ENCODE measurements at regions not wholly inside any gene's neighbourhood (a gene's known extent, or its start where the extent isn't known, plus 50 kb on each side); places are given as distances from the start of the nearest gene placed in this dataset.
A peak's percentile ranks its signal among the peaks of the same experiment; 100 is the strongest.
"Not testable (repeated sequence)": the region's sequence is repeated elsewhere in the genome, so short reads cannot be mapped to it uniquely, and the experiment has no call there.

DNA sequence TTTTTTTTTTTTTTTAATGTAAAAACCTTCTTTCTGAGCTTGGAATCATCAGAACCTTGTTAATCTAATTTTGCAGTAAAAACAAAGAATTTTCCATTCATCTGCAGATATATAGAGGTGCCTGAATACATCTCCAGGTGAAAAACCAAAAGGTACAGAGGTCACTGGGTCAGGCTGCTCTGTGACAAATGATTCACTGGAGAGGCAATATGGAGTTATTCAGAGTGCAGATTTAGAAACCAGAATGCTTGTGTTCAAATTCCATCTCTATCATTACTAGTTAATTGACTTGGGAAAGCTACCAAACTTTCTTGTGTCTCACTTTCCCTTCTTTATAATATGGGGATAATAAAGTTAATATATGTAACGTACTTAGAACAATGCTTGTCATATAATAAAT, 51.5 kb upstream of the C1orf53 start:
- no peak for DNase-seq (ENCODE audit: low spot score)

DNA sequence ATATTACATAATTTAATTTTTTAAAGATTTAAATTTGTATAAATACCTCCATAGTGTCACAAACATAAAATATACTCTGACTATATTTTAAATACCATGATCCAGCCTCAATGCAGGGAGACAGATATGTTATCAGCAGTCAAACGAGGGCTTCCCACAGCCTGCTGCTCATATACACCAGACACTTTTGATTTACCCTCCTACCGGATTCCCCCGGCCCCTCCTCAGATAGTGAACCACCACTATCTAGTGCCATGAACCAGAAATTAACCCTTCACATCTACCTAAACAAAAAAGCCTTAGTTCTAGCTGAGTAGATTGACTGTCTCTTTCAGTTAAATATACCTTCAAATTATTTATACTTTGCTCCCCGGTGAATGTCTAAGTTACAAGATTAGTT, 52.4 kb upstream of the C1orf53 start:
- no peak for DNase-seq (ENCODE audit: low spot score)

DNA sequence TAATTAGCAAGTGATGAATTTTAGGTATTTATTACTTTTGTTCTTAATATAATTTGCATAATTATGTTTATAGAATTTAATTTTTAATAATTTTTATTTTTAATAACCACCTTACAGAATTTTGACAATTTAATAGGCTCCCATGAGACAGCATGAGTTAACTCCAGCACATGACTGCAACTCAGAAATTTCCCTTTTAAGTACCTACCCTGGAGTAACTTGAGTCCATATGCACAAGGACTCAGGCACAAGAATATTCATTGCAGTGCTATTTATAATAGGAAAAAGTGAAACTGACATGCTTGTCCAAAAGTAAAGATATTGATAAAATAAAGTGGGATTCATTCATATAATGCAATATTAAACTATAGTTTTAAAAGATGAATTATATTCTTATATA, 54.1 kb upstream of the C1orf53 start:
- DNase-seq (ENCODE audit: low spot score): no peak

DNA sequence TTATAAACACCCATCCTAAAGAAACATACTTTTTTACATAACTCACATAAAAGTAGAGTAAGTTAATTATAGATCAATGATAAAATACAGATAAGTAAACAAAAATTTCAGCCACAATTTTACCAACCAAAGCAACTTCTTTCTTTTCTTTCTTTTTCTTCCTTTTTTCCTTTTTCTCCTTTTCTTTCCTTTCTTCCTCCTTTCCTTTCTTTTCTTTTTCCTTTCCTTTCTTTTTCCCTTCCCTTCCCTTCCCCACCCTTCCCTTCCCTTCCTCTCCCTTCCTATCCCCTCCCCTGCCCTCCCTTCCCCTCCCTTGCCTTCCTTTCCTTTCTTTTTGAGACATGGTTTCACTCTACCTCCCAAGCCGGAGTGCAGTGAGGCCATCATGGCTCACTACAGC, 56.5 kb upstream of the C1orf53 start:
- no peak for DNase-seq (ENCODE audit: low spot score)

DNA sequence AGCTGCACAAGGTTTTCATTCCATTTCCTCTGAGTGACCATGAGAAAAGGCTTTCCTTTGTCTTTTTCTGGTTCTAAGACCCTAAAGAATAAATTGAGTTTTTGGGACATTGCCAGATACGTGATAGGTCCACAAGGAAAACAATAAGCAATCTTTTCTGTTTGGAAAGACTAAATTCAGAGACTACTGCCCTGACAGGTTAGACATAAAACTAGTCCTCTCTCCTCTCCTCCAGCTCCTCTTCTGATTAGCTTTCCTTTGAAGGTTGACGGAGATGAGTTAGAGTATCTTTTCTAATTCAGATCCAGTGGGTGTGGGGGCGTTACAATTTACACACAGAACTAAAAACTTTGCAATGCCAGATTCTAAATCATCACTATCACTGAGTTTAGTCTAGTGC, 57.8 kb upstream of the C1orf53 start:
- DNase-seq (ENCODE audit: low spot score): no peak

DNA sequence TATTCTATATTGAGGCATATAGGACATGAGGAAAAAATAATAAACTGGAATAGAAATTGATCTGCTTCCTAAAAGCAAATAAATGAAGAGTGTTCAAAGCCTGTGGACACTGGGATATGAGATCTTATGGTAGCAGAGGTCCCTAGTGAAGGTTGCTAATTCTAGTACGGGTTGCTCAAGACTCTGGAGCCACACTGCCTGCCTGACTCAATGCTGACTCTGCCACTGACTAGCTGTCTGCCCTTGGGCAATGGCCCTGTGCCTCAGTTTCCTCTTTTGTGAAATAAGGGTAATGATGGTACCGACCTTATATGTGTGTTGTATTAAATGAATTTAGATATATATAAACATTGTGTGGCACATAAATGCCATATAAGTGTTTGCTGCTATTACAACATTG, 59.0 kb upstream of the C1orf53 start:
- no peak for DNase-seq (ENCODE audit: low spot score)

DNA sequence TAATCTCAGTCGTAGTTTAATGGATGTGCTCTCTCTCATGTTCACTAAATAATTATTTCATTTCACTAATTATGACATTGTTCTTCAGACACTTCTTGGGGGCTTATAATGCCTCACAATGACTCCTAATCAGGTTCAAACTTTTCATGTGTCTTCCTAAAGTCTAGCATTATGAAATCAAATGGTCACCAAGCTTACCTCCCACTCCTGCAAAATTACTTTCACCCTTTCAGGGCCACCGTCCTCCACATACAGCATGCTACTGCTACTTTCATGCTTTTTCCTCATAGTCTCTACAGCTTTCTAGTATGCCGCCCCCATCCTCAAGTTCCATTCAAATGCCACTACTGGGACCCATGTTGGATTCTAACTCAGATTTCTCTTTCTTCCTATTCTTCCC, 59.8 kb upstream of the C1orf53 start:
- no peak for DNase-seq (ENCODE audit: low spot score)

DNA sequence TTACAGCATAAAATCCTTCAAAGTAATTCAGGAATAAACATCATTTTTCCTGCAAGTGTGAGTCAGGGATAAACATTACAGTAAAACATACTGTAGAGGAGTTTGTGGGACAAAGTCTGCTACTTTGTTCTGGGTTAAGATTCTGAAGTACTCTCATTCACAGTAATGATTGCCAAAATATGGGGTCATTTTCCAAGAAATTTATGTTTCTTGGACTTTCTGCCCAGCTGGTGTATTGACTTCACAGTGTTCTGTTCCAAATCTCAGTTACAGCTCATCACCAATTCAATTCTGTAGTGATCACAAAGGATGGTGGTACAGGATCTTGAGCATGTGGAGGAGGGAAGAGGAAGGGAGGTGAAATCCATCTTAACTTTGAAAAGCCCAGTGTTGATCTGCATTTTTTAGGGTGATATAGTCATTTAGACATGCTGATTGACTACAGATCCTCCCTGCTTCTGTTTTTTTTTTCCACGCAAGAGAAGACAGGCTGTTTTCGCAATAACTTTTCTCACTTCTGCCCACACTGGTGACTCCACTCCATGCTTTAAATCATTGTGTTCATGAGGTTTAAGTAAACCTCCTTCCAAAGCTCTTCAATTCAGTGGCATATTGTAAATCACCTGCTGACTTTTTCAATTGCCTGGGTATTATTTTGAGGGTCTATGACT, 60.4 kb upstream of the C1orf53 start:
- no peak for DNase-seq (ENCODE audit: low spot score)

DNA sequence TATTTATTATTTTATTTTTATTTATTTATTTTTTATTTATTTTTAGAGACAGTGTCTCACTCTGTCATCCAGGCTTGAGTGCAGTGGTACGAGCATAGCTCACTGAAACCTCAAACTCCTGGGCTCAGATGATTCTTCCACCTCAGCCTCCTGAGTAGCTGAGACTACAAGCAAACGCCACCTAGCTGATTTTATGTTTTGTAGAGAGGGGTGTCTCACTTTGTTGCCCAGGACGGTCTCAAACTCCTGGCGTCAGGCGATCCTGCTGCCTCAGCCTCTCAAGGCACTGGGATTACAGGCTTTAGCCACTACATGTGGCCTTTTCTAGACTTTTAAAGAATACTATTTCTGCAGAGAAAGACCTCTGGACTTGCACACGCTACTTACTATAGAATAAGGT, 61.3 kb upstream of the C1orf53 start:
- DNase-seq (ENCODE audit: low spot score): no peak

DNA sequence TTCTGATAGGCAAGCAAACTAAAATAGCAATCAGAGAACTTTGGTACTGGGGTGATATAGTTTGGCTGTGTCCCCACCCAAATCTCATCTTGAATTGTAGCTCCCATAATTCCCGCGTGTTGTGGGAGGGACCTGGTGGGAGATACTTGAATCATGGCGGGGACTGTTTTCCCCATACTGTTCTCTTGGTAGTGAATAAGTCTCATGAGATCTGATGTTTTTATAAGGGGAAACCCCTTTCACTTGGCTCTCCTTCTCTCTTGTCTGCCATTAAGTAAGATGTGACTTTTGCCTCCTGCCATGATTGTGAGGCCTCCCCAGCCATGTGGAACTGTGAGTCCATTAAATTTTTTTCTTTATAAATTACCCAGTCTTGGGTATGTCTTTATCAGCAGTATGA, 62.6 kb upstream of the C1orf53 start:
- DNase-seq (ENCODE audit: low spot score): not testable (repeated sequence)

DNA sequence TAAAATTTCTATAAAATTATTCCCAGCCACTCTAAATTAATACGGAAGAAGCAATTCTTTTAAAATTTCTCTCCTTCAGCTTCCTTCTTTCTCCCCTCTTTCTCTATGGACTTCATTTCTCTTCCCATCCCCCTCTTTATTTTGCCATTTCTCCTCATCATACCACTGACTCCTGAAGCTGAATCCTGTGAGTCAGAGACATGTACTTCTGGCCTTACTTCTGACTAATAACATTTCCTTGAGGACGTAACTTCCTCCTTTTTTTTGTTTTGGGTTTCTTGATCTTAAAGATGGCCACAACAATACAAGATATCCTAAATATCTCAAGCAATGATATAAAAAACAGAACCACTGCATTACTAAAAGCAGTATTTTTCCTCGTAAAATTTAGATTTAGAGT, 63.6 kb upstream of the DENND1B start:
- peak; percentile 61 for DNase-seq (ENCODE audit: low spot score)

DNA sequence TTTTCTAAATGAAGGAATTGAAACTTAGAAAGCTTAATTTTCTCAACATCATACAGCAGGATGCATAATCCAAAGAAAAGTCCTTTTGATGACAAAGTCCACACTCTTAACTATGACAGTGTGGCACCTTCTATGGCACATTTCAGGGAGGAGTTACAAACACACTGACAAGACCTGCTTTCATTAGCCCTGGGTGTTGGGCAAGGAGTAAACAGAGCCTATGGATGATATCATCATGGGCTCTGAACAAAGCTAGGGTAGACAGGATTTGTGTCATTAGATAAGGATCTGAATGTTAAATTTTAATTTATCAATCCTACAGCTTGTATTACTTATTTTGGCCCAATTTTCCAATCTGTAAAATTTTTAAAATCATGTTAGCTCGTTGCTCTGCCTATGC, 62.6 kb upstream of the DENND1B start:
- no peak for DNase-seq (ENCODE audit: low spot score)

DNA sequence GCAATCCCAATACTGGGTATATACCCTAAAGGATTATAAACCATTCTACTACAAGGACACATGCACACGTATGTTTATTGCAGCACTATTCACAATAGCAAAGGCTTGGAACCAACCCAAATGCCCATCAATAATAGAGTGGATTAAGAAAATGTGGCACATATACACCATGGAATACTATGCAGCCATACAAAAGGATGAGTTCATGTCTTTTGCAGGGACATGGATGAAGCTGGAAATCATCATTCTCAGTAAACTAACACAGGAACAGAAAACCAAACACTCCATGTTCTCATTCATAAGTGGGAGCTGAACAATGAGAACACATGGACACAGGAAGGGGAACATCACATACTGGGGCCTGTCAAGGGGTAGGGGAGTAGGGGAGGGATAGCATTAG, 61.1 kb upstream of the DENND1B start:
- not testable (repeated sequence) for DNase-seq (ENCODE audit: low spot score)

DNA sequence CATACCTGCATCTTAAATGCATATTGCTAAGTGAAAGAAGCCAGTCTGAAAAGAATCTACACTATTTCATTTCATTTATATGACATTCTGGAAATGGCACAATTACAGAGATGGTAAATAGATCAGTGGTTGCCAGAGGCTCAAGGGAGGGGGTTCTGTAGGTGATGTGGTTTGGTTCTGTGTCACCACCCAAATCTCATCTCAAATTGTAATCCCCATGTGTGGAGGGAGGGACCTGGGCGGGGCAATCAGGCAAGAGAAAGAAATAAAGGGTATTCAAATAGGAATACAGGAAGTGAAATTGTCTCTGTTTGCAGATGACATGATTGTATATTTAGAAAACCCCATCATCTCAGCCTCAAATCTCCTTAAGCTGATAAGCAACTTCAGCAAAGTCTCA, 53.7 kb upstream of the DENND1B start:
- DNase-seq (ENCODE audit: low spot score): not testable (repeated sequence)

DNA sequence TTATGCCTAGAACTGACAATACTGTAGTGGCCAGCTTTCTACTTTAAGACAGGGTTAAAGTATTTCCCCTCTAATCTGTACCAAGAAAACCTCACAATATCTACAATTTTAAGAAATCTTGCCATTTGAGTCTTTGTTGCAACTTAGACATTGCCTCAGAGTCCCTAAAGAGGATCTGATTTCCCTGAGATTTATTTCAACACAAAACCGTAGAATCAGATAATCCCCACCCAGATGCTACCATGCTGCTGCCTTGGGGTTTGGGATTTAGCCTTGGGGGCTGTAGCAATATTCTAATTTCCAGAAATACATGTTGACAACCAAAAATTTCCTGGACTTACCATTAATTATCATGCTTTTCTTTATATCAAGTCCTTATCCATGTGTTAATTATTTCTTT, 50.3 kb upstream of the DENND1B start:
- DNase-seq (ENCODE audit: low spot score): no peak
